Liver (tissue), 3 donors: ENCODE measurements at regions not wholly inside any gene's neighbourhood (a gene's known extent, or its start where the extent isn't known, plus 50 kb on each side); places are given as distances from the start of the nearest gene placed in this dataset.

Source experiments
- EGR1 ChIP-seq, 2 donors: IDR thresholded peaks; 2 replicates each; pipeline ENCODE4 v1.6.1; 2016 to 2018; ENCODE audit warnings: antibody characterized with exemption in 2 of 2, low read depth in 2 of 2
- GABPA ChIP-seq, 2 donors: IDR thresholded peaks in 1 of 2; conservative IDR thresholded peaks in 1 of 2; 2 replicates each; pipeline ENCODE4 v1.6.1; 2016; ENCODE audit warnings: antibody characterized with exemption in 2 of 2, mild to moderate bottlenecking in 1 of 2, moderate library complexity in 1 of 2
- HNF4G ChIP-seq: IDR thresholded peaks from 2 replicates; pipeline ENCODE4 v1.6.1; 2016; ENCODE audit warnings: antibody characterized with exemption
- TF ChIP-seq, protein P1 (sequence below): fragments of 150-350 bp; IDR thresholded peaks from 2 replicates; pipeline ENCODE4 v1.5.1; 2017; ENCODE audit warnings: improper control_type of control experiment, low read depth, low read length; ENCODE audit not compliant: missing input control
- donor health status: healthy.
- donor health status: healthy.

DNA sequence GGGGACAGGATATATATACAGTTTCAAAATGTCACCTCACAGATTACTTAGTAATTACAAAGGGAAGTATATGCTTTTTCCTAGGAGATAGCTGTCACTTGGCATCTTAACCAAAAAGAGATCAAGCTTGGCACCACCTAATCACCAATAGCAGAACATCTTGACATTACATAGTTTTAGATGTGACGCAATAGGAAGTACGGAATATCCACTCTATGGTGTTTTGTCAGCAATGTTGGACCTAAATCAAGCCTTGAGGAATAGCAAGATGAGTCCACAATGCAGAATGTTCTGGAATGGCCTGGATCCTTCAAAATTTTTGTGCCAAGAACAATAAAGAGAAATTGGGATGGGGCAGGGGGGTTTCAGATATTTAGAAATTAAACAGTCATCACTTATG lies 1488.2 kb downstream of the FSTL5 start:
- TF ChIP-seq, protein P1, sequence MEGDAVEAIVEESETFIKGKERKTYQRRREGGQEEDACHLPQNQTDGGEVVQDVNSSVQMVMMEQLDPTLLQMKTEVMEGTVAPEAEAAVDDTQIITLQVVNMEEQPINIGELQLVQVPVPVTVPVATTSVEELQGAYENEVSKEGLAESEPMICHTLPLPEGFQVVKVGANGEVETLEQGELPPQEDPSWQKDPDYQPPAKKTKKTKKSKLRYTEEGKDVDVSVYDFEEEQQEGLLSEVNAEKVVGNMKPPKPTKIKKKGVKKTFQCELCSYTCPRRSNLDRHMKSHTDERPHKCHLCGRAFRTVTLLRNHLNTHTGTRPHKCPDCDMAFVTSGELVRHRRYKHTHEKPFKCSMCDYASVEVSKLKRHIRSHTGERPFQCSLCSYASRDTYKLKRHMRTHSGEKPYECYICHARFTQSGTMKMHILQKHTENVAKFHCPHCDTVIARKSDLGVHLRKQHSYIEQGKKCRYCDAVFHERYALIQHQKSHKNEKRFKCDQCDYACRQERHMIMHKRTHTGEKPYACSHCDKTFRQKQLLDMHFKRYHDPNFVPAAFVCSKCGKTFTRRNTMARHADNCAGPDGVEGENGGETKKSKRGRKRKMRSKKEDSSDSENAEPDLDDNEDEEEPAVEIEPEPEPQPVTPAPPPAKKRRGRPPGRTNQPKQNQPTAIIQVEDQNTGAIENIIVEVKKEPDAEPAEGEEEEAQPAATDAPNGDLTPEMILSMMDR: no peak
- TF ChIP-seq EGR1 (IDR thresholded peaks at IDR 0.05; ENCODE audit: low read depth in 2 of 2) (no peak), HNF4G (no peak), GABPA (IDR thresholded peaks at IDR 0.05 in 1 of 2, conservative IDR thresholded peaks at IDR 0.05 in 1 of 2) (no peak)
